ENCODE measurements at regions not wholly inside any gene's neighbourhood (a gene's known extent, or its start where the extent isn't known, plus 50 kb on each side); places are given as distances from the start of the nearest gene placed in this dataset.

- no peak overlapping the region for H3K4me3 ChIP-seq (ENCODE audit: low read depth, low read length)
- DNase-seq (ENCODE audit: low read depth, low spot score), result no peak
- in situ Hi-C loops (cut with HindIII; ENCODE audit: low sequenced_read_pairs), result no loop called here
- TF ChIP-seq, protein P1, sequence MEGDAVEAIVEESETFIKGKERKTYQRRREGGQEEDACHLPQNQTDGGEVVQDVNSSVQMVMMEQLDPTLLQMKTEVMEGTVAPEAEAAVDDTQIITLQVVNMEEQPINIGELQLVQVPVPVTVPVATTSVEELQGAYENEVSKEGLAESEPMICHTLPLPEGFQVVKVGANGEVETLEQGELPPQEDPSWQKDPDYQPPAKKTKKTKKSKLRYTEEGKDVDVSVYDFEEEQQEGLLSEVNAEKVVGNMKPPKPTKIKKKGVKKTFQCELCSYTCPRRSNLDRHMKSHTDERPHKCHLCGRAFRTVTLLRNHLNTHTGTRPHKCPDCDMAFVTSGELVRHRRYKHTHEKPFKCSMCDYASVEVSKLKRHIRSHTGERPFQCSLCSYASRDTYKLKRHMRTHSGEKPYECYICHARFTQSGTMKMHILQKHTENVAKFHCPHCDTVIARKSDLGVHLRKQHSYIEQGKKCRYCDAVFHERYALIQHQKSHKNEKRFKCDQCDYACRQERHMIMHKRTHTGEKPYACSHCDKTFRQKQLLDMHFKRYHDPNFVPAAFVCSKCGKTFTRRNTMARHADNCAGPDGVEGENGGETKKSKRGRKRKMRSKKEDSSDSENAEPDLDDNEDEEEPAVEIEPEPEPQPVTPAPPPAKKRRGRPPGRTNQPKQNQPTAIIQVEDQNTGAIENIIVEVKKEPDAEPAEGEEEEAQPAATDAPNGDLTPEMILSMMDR (IDR thresholded peaks at IDR 0.05; ENCODE audit: low read depth, low read length), result no peak
These were observed 114.3 kb upstream of the JAG1 start for GRCh38 chr20:10788055-10788454.

DNA sequence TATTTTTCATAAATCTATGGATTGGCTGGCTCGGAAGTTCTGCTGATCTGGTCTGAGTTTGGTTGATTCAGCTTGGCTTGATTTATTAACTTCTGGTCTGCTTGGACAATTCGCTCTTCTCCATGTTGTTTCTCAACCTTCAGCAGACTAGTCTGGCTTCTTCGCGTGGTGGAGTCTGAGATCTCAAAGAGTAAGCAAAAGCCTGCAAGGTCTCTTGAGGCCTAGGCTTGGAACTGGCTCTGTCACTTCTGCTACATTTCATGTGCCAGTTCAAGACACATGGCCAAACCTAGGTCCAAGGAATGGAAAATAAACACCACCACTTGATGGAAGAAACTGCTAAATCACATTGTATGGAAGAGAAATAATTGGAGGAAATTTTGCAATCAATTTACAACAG lies 115.1 kb upstream of the JAG1 start:
- no peak overlapping the region for H3K4me3 ChIP-seq (ENCODE audit: low read depth, low read length)
- TF ChIP-seq, protein P1 (IDR thresholded peaks at IDR 0.05; ENCODE audit: low read depth, low read length), result no peak
- in situ Hi-C loops (cut with HindIII; ENCODE audit: low sequenced_read_pairs), result no loop called here

GRCh38 chr20:10789386-10789785 lies 115.6 kb upstream of the JAG1 start:
- in situ Hi-C loops (cut with HindIII; ENCODE audit: low sequenced_read_pairs), result no loop called here
- no peak for DNase-seq (ENCODE audit: low read depth, low spot score)
- TF ChIP-seq, protein P1 (IDR thresholded peaks at IDR 0.05; ENCODE audit: low read depth, low read length), result no peak
- no peak overlapping the region for H3K4me3 ChIP-seq (ENCODE audit: low read depth, low read length)

More for the DNA sequence above, 115.1 kb upstream of the JAG1 start:
- DNase-seq (ENCODE audit: low read depth, low spot score), result no peak

- TF ChIP-seq, protein P1 (IDR thresholded peaks at IDR 0.05; ENCODE audit: low read depth, low read length), result no peak
- H3K4me3 ChIP-seq (ENCODE audit: low read depth, low read length), result no peak overlapping the region
- DNase-seq (ENCODE audit: low read depth, low spot score), result no peak
- in situ Hi-C loops (cut with HindIII; ENCODE audit: low sequenced_read_pairs), result no loop called here
These were observed 116.2 kb upstream of the JAG1 start for GRCh38 chr20:10790013-10790412.

DNA sequence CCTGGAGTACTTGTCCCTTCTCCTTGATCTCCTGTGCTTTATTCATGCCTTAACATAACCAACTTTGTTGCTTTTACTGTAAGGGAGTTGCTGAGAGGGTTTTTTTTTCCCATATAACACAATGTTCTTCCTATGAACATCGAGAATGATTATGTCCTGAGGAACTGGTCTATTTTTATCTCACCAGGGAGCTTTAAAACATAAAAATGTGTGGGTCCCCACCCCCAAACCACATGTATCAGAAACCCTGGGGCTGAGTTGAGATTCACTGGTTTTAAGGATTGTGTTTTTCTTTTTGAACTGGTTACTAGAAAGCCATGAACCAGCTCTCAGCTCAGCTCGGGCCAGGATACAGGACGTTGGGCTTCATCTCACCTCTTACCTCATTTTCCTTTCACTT lies 118.5 kb upstream of the JAG1 start:
- in situ Hi-C loops (cut with HindIII; ENCODE audit: low sequenced_read_pairs), result no loop called here
- peak; percentile 86 for DNase-seq (ENCODE audit: low read depth, low spot score)
- H3K4me3 ChIP-seq (ENCODE audit: low read depth, low read length), result no peak overlapping the region
- TF ChIP-seq, protein P1 (IDR thresholded peaks at IDR 0.05; ENCODE audit: low read depth, low read length), result no peak

DNA sequence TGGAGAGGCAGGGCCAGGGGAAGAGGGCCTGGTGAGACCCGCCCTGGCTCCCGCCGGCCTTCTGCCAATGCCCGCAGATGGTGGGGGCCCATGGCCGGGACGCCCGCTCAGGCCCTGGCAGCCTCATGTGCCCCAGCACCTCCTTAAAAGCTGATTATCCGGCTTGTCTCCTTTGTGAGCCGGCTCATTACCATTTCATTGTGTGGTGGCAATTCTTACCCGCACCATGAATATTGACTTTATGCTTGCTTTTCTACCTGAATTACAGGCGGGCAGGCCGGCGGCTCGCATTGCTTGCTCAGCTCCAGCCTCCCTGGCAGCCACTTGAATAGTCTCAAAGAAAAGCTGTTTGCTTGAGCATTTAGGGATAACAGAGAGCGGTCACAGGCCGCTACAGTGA lies 120.0 kb upstream of the JAG1 start:
- in situ Hi-C loops (cut with HindIII; ENCODE audit: low sequenced_read_pairs), result no loop called here

More for the DNA sequence above, 120.0 kb upstream of the JAG1 start:
- no peak overlapping the region for H3K4me3 ChIP-seq (ENCODE audit: low read depth, low read length)
- TF ChIP-seq, protein P1 (IDR thresholded peaks at IDR 0.05; ENCODE audit: low read depth, low read length), result no peak
- no peak for DNase-seq (ENCODE audit: low read depth, low spot score)

Data from astrocyte of the spinal cord (primary cell).